Spleen (tissue), 11 donors: ENCODE measurements at regions not wholly inside any gene's neighbourhood (a gene's known extent, or its start where the extent isn't known, plus 50 kb on each side); places are given as distances from the start of the nearest gene placed in this dataset.

Experiments
- DNase-seq: peaks from one replicate; pipeline ENCODE4 v3.0.0-alpha.2; 2020
- H3K27ac ChIP-seq, 8 donors: fragments of 200-600 bp; sonication (generic) in 7 of 8; 1 replicate in 4 of 8; 2 replicates in 4 of 8; pipeline versions ENCODE4 v1.5.0 to v1.8.0; 2016 to 2021; ENCODE audit warnings: inconsistent platforms in 4 of 8, mild to moderate bottlenecking in 4 of 8, moderate library complexity in 1 of 8
- H3K27me3 ChIP-seq, 7 donors: fragments of 200-600 bp; sonication (generic) in 6 of 7; replicated peaks in 1 of 7; 1 replicate in 4 of 7; 2 replicates in 3 of 7; pipeline versions ENCODE4 v1.5.0 to v1.8.0; 2016 to 2021; ENCODE audit warnings: inconsistent platforms in 3 of 7, mild to moderate bottlenecking in 1 of 7
- H3K36me3 ChIP-seq, 6 donors: fragments of 200-600 bp; sonication (generic) in 5 of 6; 1 replicate in 4 of 6; 2 replicates in 2 of 6; pipeline versions ENCODE4 v1.5.0 to v1.8.0; 2016 to 2021; ENCODE audit warnings: inconsistent platforms in 2 of 6
- H3K4me1 ChIP-seq, 6 donors: fragments of 200-600 bp; sonication (generic) in 5 of 6; 1 replicate in 3 of 6; 2 replicates in 3 of 6; pipeline versions ENCODE4 v1.5.0 to v1.8.0; 2016 to 2021; ENCODE audit warnings: inconsistent platforms in 3 of 6
- H3K4me3 ChIP-seq, 8 donors: fragments of 200-600 bp; sonication (generic) in 7 of 8; 1 replicate in 4 of 8; 2 replicates in 4 of 8; pipeline versions ENCODE4 v1.5.0 to v1.8.0; 2016 to 2021; ENCODE audit warnings: inconsistent platforms in 4 of 8, mild to moderate bottlenecking in 4 of 8, moderate library complexity in 2 of 8
- H3K9me3 ChIP-seq, 8 donors: fragments of 200-600 bp; sonication (generic) in 7 of 8; 1 replicate in 4 of 8; 2 replicates in 4 of 8; pipeline versions ENCODE4 v1.5.0 to v1.8.0; 2016 to 2021; ENCODE audit warnings: inconsistent platforms in 4 of 8
- CTCF ChIP-seq, 11 experiments: fragments of 200-600 bp in 7 of 11; fragments of 450-650 bp in 4 of 11; sonication (generic) in 4 of 11; IDR thresholded peaks in 8 of 11; conservative IDR thresholded peaks in 3 of 11; 1 replicate in 7 of 11; 2 replicates in 4 of 11; pipeline versions ENCODE4 v1.4.0 to v1.8.0; 2016 to 2021; ENCODE audit warnings: antibody characterized with exemption in 11 of 11, inconsistent platforms in 4 of 11, mild to moderate bottlenecking in 1 of 11
- POLR2A ChIP-seq, 3 donors: fragments of 450-650 bp; IDR thresholded peaks; one replicate each; pipeline ENCODE4 v1.5.1; 2017; ENCODE audit warnings: antibody characterized with exemption in 3 of 3, mild to moderate bottlenecking in 1 of 3
- POLR2AphosphoS5 ChIP-seq, 3 donors: sonication (generic); formaldehyde crosslinking; IDR thresholded peaks; one replicate each; pipeline ENCODE4 v1.5.1; 2017; ENCODE audit warnings: antibody characterized with exemption in 3 of 3
- WGBS, 5 donors: extraction: QIAGEN DNeasy Blood & Tissue Kit in 3 of 5; methylation state at CpG; one replicate each; pipeline versions ENCODE4 v1.1.5 to v1.1.7; 2013 to 2018; 5-methylcytosine and 5-hydroxymethylcytosine counted together
- intact Hi-C: fragments of 100-400 bp; cut with DNase I; formaldehyde crosslinking; loops from one replicate; pipeline ENCODE4 v1.15.0; 2023; ENCODE audit warnings: low total_unique reads
- donor health status: healthy with polysubstance abuse.
- donor health status: DM: no; HTN: no; CAD: no; lungs with moderate emphysema.
- donor health status: DM: no; HTN: no; CAD: no.
- donor health status: Bipolar disorder and iron deficiency.
- donor health status: healthy.
- donor health status: DM: no; HTN: no; CAD: no.
- donor health status: DM: yes; HTN: yes; CAD: no.

- DNase-seq = no peak
- intact Hi-C loops = no loop called here
These were observed 135.1 kb downstream of the RAB38 start for GRCh38 chr11:88040148-88040496.

DNA sequence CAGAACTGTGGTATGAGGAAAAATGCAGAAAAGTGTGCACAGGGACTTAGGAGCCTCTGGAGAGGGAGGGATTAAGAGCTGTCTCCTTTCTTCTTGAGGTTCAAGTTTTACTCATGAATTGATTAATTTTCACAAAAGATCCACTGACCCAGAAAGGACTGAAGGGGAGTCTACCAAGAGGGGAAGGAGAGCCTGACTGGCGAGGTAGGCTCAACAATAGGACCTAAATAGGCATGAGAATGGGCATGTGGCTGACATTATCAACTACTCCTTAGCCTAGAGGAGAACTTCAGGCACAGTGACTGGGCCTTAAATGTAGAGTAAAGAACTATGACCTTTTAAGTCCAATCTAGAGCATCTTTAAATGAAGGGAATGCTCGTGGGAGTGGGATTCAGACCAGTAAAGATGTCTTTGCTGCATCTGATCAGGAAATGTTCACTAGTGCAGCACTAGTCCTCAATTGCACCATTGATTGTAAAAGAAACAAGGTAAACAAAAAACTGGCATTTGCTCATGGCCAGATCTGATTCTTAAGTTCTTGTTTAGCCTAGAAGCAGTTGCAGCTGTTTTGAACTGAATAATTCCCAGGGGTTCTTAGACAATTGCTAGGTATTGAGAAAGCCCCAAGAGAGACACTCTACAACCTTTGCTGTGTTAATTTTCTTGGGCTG is 135.6 kb downstream of the RAB38 start:
- 47 to 75% (median 68%) methylated on average over 2 of the region's 2 CpGs for WGBS, 5 donors
- no peak for DNase-seq
- Histone ChIP-seq H3K9me3 (no peaks in the 10 kb centered on the region), H3K4me3 (no peak overlapping the region), H3K27me3 (no peaks in the 10 kb centered on the region), H3K36me3 (no peaks in the 10 kb centered on the region), H3K4me1 (no peaks in the 10 kb centered on the region), H3K27ac (no peak overlapping the region)
- no peak for TF ChIP-seq POLR2A (IDR thresholded peaks at IDR 0.05)
- TF ChIP-seq POLR2AphosphoS5 (IDR thresholded peaks at IDR 0.05) = no peak
- no peak for TF ChIP-seq CTCF (IDR thresholded peaks at IDR 0.05 in 8 of 11, conservative IDR thresholded peaks at IDR 0.05 in 3 of 11)
- intact Hi-C loops = no loop called here

More at GRCh38 chr11:88040148-88040496, 135.1 kb downstream of the RAB38 start:
- H3K9me3 ChIP-seq = no peaks in the 10 kb centered on the region
- H3K4me1 ChIP-seq = no peaks in the 10 kb centered on the region
- H3K36me3 ChIP-seq = no peaks in the 10 kb centered on the region
- TF ChIP-seq CTCF (IDR thresholded peaks at IDR 0.05 in 8 of 11, conservative IDR thresholded peaks at IDR 0.05 in 3 of 11) (no peak), POLR2A (IDR thresholded peaks at IDR 0.05) (no peak), POLR2AphosphoS5 (IDR thresholded peaks at IDR 0.05) (no peak)
- no peak overlapping the region for H3K27ac ChIP-seq
- 83 to 92% (median 86%) methylated on average over 1 of the region's 1 CpG for WGBS, 5 donors
- no peaks in the 10 kb centered on the region for H3K27me3 ChIP-seq
- H3K4me3 ChIP-seq = no peak overlapping the region

GRCh38 chr11:88038063-88038462 is 137.2 kb downstream of the RAB38 start:
- no peak for TF ChIP-seq POLR2A (IDR thresholded peaks at IDR 0.05)
- no peak for TF ChIP-seq CTCF (IDR thresholded peaks at IDR 0.05 in 8 of 11, conservative IDR thresholded peaks at IDR 0.05 in 3 of 11)
- TF ChIP-seq POLR2AphosphoS5 (IDR thresholded peaks at IDR 0.05) = no peak
- no peak overlapping the region for H3K27ac ChIP-seq

DNA sequence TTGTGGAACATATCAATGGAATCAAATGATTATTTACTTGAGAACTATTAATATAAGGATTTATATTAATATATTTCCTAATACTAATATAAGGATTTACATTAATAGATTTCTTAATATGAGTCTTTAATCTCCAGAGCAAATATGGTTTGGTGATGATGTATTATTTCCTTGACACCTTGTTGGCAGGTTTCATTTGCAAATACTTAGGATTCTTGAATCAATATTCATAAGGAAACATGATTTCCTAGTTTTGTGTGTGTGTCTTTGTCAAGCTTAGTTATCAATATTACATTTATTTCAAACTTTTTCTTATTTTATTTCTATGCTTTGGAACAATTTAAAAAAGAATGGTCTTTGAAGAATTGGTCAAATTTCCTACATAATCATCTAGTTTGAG is 138.5 kb downstream of the RAB38 start:
- Histone ChIP-seq H3K36me3 (no peaks in the 10 kb centered on the region), H3K27me3 (no peaks in the 10 kb centered on the region), H3K9me3 (peaks cover 0 to 7% (median 2%) of the 10 kb centered on the region in 8 donors), H3K27ac (no peak overlapping the region), H3K4me1 (no peaks in the 10 kb centered on the region), H3K4me3 (no peak overlapping the region)
- TF ChIP-seq POLR2A (IDR thresholded peaks at IDR 0.05) (no peak), CTCF (IDR thresholded peaks at IDR 0.05 in 8 of 11, conservative IDR thresholded peaks at IDR 0.05 in 3 of 11) (no peak), POLR2AphosphoS5 (IDR thresholded peaks at IDR 0.05) (no peak)
- intact Hi-C loops = no loop called here
- no peak for DNase-seq

More at GRCh38 chr11:88038063-88038462, 137.2 kb downstream of the RAB38 start:
- no peaks in the 10 kb centered on the region for H3K4me1 ChIP-seq
- 83 to 94% (median 92%) methylated on average over 2 of the region's 2 CpGs for WGBS, 5 donors
- no peaks in the 10 kb centered on the region for H3K27me3 ChIP-seq
- H3K4me3 ChIP-seq = no peak overlapping the region
- no peak for DNase-seq
- H3K9me3 ChIP-seq = peaks cover 0 to 7% (median 0%) of the 10 kb centered on the region in 8 donors
- no peaks in the 10 kb centered on the region for H3K36me3 ChIP-seq
- intact Hi-C loops = no loop called here
